ENCODE measurements at regions not wholly inside any gene's neighbourhood (a gene's known extent, or its start where the extent isn't known, plus 50 kb on each side); places are given as distances from the start of the nearest gene placed in this dataset.

DNA sequence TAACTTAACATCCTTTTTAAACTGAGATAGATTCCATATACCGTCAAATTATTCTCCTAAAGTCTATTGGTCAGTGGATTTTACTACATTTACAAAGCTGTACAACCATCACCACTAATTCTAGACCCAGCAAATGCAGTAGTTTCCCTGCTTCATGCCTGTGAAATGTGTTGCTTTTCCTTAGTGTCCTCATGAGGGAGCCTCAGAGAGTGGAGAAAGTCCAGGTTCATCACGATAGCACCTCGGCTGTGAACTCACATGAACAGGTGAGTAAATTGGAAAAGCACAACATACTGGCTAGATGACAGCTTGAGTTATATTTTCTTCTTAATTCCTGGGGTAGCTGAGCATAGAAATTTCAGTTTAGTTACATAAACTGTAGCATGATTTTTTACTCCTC is 653.7 kb downstream of the MTRR start:
- H3K4me3 ChIP-seq (ENCODE audit: control insufficient read depth in 2 of 3, extremely low read depth in 1 of 3, insufficient read depth in 2 of 3, low read depth in 1 of 3, low read length in 3 of 3), result no peak overlapping the region
- no peaks in the 10 kb centered on the region for H3K4me1 ChIP-seq (ENCODE audit: control insufficient read depth, extremely low read depth, insufficient read depth, low read length)
- H3K9me3 ChIP-seq (ENCODE audit: control insufficient read depth, low read depth, low read length), result no peaks in the 10 kb centered on the region
- H2AFZ ChIP-seq (ENCODE audit: control insufficient read depth, low read length), result no peak overlapping the region
- H3K9me1 ChIP-seq (ENCODE audit: control insufficient read depth, extremely low read depth, insufficient read depth, low read length), result no peaks in the 10 kb centered on the region
- H3K36me3 ChIP-seq (ENCODE audit: control insufficient read depth in 2 of 2, extremely low read depth in 1 of 2, insufficient read depth in 2 of 2, low read length in 2 of 2), result no peaks in the 10 kb centered on the region
- dilution Hi-C loops (cut with MboI; ENCODE audit: extremely low pct_ligation_motif_present, low sequenced_read_pairs), result no loop called here
- H3K27ac ChIP-seq (ENCODE audit: control insufficient read depth, insufficient read depth, low read length), result no peak overlapping the region
- FAIRE-seq, result no peak
- H4K20me1 ChIP-seq (ENCODE audit: control insufficient read depth, extremely low read depth, insufficient read depth, low read length), result no peaks in the 10 kb centered on the region
- H3K9ac ChIP-seq (ENCODE audit: control insufficient read depth, extremely low read depth, insufficient read depth, low read length), result no peak overlapping the region
- TF ChIP-seq, protein P1, sequence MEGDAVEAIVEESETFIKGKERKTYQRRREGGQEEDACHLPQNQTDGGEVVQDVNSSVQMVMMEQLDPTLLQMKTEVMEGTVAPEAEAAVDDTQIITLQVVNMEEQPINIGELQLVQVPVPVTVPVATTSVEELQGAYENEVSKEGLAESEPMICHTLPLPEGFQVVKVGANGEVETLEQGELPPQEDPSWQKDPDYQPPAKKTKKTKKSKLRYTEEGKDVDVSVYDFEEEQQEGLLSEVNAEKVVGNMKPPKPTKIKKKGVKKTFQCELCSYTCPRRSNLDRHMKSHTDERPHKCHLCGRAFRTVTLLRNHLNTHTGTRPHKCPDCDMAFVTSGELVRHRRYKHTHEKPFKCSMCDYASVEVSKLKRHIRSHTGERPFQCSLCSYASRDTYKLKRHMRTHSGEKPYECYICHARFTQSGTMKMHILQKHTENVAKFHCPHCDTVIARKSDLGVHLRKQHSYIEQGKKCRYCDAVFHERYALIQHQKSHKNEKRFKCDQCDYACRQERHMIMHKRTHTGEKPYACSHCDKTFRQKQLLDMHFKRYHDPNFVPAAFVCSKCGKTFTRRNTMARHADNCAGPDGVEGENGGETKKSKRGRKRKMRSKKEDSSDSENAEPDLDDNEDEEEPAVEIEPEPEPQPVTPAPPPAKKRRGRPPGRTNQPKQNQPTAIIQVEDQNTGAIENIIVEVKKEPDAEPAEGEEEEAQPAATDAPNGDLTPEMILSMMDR (optimal IDR thresholded peaks at IDR 0.05 in 1 of 3, IDR thresholded peaks at IDR 0.05 in 1 of 3, conservative IDR thresholded peaks at IDR 0.05 in 1 of 3; ENCODE audit: extremely low read depth in 1 of 3, insufficient read depth in 2 of 3, low read length in 3 of 3), result no peak
- TF ChIP-seq EZH2 (IDR thresholded peaks at IDR 0.05; ENCODE audit: low read length), result no peak
- H3K27me3 ChIP-seq (ENCODE audit: control insufficient read depth, extremely low read depth, insufficient read depth, low read length), result no peaks in the 10 kb centered on the region
- no peak overlapping the region for H3K4me2 ChIP-seq (ENCODE audit: control insufficient read depth, extremely low read depth, insufficient read depth, low read depth, low read length)
- DNase-seq (ENCODE audit: low read depth, low spot score), result no peak
- H3K79me2 ChIP-seq (ENCODE audit: control insufficient read depth, insufficient read depth, low read length), result no peaks in the 10 kb centered on the region

DNA sequence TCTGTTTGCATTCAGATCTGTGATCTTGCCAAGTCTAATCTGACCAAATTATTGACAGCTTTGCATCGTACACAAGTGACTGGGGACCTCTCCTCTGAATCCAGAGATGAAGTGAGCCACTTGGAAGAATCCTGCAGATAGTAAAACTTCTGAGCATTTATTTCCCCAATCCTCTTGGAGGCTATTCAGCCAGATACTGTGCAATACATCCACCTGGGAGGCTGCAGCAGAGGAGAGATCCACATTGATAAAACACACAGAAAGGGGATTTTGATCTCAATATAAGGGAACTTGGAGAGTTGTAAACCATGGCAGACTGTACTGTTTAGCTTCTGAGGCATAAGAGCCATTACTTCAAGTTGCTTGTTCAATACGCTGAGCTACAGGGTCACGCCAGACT is 654.6 kb downstream of the MTRR start:
- Histone ChIP-seq H4K20me1 (ENCODE audit: control insufficient read depth, extremely low read depth, insufficient read depth, low read length) (no peaks in the 10 kb centered on the region), H3K27ac (ENCODE audit: control insufficient read depth, insufficient read depth, low read length) (no peak overlapping the region), H3K9ac (ENCODE audit: control insufficient read depth, extremely low read depth, insufficient read depth, low read length) (no peak overlapping the region), H3K4me3 (ENCODE audit: control insufficient read depth in 2 of 3, extremely low read depth in 1 of 3, insufficient read depth in 2 of 3, low read depth in 1 of 3, low read length in 3 of 3) (no peak overlapping the region), H3K36me3 (ENCODE audit: control insufficient read depth in 2 of 2, extremely low read depth in 1 of 2, insufficient read depth in 2 of 2, low read length in 2 of 2) (no peaks in the 10 kb centered on the region), H3K4me2 (ENCODE audit: control insufficient read depth, extremely low read depth, insufficient read depth, low read depth, low read length) (no peak overlapping the region), H3K9me3 (ENCODE audit: control insufficient read depth, low read depth, low read length) (no peaks in the 10 kb centered on the region), H3K27me3 (ENCODE audit: control insufficient read depth, extremely low read depth, insufficient read depth, low read length) (no peaks in the 10 kb centered on the region), H3K79me2 (ENCODE audit: control insufficient read depth, insufficient read depth, low read length) (no peaks in the 10 kb centered on the region), H3K4me1 (ENCODE audit: control insufficient read depth, extremely low read depth, insufficient read depth, low read length) (no peaks in the 10 kb centered on the region), H2AFZ (ENCODE audit: control insufficient read depth, low read length) (no peak overlapping the region), H3K9me1 (ENCODE audit: control insufficient read depth, extremely low read depth, insufficient read depth, low read length) (no peaks in the 10 kb centered on the region)
- TF ChIP-seq EZH2 (IDR thresholded peaks at IDR 0.05; ENCODE audit: low read length), result no peak
- TF ChIP-seq, protein P1 (optimal IDR thresholded peaks at IDR 0.05 in 1 of 3, IDR thresholded peaks at IDR 0.05 in 1 of 3, conservative IDR thresholded peaks at IDR 0.05 in 1 of 3; ENCODE audit: extremely low read depth in 1 of 3, insufficient read depth in 2 of 3, low read length in 3 of 3), result no peak
- dilution Hi-C loops (cut with MboI; ENCODE audit: extremely low pct_ligation_motif_present, low sequenced_read_pairs), result no loop called here
- DNase-seq (ENCODE audit: low read depth, low spot score), result no peak
- FAIRE-seq, result no peak

Measured in keratinocyte (primary cell).